ENCODE measurements at regions not wholly inside any gene's neighbourhood (a gene's known extent, or its start where the extent isn't known, plus 50 kb on each side); places are given as distances from the start of the nearest gene placed in this dataset.
"Not testable (repeated sequence)": the region's sequence is repeated elsewhere in the genome, so short reads cannot be mapped to it uniquely, and the experiment has no call there.

DNA sequence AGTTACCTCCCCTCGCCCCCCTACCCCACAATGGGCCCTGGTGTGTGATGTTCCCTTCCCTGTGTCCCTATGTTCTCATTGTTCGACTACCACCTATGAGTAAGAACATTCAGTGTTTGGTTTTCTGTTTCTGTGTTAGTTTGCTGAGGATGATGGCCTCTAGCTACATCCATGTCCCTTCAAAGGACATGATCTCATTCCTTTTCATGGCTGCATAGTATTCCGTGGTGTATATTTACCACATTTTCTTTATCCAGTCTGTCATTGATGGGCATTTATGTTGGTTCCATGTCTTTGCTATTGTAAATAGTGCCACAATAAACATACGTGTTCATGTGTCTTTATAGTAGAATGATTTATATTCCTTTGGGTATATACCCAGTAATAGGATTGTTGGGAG lies 90.2 kb upstream of the ZEB1 start:
- TF ChIP-seq CTCF, POLR2AphosphoS5, POLR2A (IDR thresholded peaks at IDR 0.05): not testable (repeated sequence)
